Hematopoietic multipotent progenitor cell treated with erythropoietin and hydrocortisone succinate and interleukin-3 and kit ligand, for 4 days (in vitro differentiated cells): ENCODE measurements at regions not wholly inside any gene's neighbourhood (a gene's known extent, or its start where the extent isn't known, plus 50 kb on each side); places are given as distances from the start of the nearest gene placed in this dataset.
"Not testable (repeated sequence)": the region's sequence is repeated elsewhere in the genome, so short reads cannot be mapped to it uniquely, and the experiment has no call there.

Experiments used
- DNase-seq: peaks from one replicate; pipeline ENCODE4 v3.0.0-alpha.2; 2015

- DNase-seq: peak; percentile 43
Observed at GRCh38 chrX:40952855-40953254, 132.4 kb upstream of the USP9X start.

DNA sequence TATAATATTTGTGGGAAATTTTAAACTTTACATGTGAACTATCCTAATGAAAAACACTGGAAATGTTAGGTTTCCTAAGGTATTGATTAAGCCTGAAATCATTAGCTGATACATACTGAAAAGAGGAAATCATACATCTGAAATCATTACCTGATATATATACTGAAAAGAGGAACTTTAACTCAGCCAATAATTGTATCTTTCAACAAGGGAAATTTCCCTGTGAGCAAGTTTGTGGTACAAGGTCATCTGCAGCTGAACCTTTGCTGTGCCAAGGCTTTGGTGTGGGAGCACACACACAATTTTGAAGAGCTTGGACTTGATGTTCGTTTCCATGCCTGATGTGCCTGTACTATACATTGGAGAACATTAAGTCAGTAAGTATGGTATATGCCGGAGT is 131.9 kb upstream of the USP9X start:
- DNase-seq: no peak

DNA sequence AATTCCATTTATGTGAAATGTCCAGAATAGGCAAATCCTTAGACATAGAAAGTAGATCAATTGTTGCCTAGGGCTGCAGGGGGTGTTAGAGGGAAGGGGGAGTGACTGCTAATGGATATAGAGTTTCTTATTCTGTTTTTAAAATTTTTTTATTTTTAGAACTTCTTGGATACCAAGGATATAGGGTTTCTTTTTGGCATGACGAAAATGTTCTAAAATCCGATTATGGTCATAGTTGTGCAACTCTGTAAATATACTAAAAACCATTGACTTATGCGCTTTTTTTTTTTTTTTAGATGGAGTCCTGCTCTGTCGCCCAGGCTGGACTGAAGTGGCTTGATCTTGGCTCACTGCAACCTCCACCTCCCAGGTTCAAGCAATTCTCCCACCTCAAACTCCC is 125.2 kb upstream of the USP9X start:
- DNase-seq: no peak

- no peak for DNase-seq
Observed at GRCh38 chrX:40962793-40963407, 122.3 kb upstream of the USP9X start.

- no peak for DNase-seq
Observed at GRCh38 chrX:40964008-40964407, 121.2 kb upstream of the USP9X start.

DNA sequence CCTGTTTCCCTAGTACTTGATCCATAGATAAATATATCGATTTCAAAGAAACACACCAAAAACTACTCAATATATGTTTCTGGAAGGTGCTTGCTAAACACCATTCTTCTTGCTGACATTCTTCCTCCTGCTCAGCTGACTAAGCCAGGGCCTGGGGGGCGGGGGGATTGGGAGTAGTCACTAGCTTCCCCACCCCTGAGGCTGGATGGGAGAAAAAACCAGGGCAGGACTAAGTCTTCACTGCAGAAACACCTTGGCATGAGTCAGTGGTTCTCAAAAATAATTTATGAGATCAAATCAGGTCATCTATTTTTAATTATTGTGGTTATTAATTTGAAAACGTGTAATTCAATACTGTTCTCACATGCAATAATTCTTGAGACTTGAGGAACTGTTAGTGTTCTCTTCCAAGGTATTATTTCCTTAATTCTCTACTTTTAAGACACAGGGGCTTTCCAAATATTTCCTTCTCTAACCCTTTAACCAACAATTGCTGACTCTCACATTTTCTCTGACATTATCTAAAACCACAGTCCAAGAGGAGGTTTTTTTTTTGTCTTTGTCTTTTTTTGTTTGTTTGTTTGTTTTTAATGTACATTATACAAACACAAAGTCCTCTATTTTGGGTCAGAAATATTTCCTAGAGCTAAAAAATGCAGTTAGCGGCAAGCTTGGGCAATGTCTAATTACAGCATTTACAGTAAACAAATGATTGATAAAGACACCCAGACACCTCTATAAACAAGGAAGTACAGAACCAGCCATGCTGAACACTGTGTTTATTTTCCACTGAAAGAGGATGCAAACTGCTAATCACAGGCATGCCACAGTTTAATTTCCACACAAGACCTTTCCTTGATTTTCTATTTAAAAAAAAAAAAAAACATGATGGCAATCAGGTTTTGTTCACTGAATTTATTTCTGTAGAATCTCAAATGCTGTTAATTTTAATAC is 120.3 kb upstream of the USP9X start:
- no peak for DNase-seq

- no peak for DNase-seq
Observed at GRCh38 chrX:40966213-40966820, 118.9 kb upstream of the USP9X start.

DNA sequence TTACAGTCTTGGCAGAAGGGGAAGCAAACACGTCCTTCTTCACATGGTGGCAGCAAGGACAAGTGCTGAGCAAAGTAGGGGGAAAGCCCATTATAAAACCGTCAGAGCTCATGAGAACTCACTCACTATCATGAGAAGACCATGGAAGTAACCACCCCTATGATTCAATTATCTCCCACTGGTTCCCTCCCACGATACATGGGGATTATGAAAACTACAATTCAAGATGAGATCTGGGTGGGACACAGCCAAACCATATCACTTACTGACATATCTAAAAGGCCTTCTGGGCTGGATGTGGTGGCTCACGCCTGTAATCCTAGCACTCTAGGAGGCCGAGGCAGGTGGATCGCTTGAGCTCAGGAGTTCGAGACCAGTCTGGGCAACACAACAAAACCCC is 117.1 kb upstream of the USP9X start:
- peak; percentile 13 for DNase-seq

DNA sequence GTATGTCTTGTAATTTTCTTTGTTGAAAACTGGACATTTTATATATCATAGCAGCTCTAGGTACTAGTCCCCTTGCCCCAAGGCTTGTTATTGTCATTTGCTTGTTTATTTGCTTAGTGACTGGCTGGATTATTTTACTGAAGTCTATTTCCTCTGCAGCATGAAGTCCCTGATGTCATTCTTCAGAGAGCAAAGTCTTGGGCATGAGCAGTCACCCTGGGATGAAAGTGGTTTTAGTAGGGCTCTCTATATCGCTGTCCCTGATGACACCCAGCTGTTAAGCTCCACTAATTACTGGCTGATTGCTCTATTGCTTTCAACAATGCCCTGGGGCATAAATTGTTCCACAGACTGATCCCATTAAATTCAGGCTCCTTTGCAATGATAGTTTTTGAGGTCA is 113.5 kb upstream of the USP9X start:
- no peak for DNase-seq

DNA sequence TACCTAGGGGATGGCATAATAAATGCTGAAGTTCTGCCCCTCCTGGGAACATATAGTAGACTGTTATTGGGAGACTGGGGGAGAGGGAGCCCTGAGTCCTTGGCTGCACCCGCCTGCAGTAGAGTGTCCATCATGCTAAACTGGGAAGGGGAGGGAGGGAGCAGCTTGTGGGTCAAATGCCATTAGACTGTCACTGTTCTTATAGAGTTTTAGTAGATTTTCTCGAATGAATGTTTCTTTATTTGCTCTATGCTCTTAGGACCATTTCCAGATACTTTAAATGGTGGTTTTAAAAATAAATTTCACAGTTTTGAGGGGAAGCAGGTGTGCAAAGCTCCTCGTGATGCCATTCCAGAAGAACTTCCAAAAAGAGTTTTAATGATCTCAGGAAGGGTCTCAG is 111.6 kb upstream of the USP9X start:
- DNase-seq: no peak

DNA sequence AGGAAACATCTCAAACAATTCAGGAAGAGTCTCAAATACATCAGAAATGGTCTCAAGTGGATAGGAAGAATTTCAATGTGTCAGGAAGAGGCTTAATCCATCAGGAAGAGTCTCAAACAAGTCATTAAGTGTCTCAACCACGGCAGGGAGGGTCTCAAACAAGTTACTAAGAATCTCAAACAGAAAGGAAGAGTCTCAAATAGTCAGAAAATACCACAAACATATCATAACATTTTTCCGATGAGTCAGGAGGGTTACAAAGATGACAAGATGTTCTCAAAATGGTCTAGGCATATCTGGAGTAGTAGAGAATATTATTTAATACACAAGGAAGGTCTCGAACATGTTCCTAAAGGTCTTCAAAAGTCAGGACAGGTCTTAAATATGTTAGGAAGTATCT is 109.3 kb upstream of the USP9X start:
- DNase-seq: no peak

- DNase-seq: no peak
Observed at GRCh38 chrX:40976981-40977380, 108.3 kb upstream of the USP9X start.

GRCh38 chrX:40984962-40985361 is 100.3 kb upstream of the USP9X start:
- DNase-seq: no peak

DNA sequence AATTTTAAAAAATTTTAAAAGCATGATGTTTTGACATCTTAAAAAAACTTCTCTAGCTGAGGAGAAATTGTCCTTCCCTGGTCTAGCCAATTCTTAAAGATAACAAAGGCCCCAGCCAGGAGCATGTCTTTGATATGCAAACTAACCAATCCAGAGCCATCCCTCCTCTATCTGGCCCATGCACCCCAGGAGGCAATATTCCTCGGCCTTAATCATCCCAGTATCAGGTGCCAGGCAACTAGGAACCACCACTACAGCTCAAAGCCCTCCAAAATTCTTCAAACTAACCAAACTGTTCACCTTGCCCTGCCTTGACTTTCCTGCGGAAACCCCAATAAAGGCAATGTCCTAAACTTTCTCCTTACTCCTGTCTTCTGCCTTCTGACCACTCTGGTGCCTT is 97.8 kb upstream of the USP9X start:
- peak; percentile 69 for DNase-seq

GRCh38 chrX:40988100-40988499 is 97.1 kb upstream of the USP9X start:
- no peak for DNase-seq

DNA sequence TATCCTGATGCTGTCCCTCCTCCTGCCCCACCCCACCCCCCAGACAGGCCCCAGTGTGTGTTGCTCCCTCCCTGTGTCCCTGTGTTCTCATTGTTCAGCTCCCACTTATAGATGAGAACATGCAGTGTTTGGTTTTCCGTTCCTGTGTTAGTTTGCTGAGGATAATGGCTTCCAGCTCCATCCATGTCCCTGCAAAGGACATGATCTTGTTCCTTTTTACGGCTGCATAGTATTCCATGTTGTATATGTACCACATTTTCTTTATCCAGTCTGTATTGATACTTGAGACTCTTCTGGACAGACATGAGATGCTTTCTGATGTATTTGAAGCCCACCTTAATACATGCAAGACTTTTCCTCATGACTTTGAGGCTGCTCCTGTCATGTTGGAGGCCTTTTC is 91.8 kb upstream of the USP9X start:
- DNase-seq: not testable (repeated sequence)

DNA sequence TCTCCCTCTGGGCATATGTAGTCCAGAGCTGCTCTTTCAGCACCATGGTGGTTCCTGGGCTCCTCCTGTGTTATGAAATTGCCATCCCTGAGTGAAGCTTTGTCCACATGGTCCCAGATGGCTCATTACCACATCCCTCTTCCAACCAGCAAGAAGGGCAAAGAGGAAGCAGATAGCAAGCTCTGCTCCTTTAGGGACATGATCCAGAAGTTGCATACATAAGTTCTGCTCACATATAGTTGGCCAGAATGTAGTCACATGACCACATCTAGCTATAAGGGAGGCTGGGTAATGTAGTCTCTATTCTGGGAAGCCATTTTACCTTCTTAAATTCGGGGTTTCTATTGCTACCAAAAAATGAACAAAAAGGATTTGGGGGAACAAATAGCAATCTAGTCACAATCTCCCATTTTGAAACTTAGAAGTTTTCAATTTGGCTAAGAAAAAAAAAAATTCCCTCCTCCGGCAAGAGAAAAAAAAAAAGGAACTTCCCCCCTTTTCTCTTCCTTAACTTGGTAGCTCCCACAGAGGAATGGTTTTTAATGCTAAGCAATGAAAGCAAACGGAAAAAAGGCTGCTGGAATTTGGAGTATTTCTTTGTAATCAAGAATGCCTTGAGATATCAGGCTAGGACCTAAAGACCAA is 88.2 kb upstream of the USP9X start:
- DNase-seq: peak; percentile 89

- DNase-seq: no peak
Observed at GRCh38 chrX:40998123-40998522, 87.1 kb upstream of the USP9X start.

DNA sequence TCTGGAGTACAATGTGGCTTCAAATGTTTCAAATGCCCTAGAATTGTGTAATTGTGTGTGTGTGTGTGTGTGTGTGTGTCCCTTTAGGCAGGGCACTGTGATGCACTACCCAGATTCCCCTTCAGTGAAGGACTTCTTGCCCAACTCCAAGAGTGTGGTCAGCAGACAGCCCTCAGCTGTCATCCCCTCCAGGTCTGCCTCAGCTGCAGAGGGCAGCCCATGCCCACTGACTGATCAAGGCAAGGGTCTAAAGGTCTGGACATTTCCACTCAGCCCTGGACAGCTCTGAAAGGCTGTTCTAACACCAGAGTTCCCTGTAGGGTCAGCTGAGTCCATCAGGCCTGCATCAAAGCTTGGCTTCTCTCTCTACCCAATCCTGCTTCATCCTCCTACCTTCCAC is 83.9 kb upstream of the USP9X start:
- no peak for DNase-seq

GRCh38 chrX:41002026-41002425 is 83.2 kb upstream of the USP9X start:
- no peak for DNase-seq

DNA sequence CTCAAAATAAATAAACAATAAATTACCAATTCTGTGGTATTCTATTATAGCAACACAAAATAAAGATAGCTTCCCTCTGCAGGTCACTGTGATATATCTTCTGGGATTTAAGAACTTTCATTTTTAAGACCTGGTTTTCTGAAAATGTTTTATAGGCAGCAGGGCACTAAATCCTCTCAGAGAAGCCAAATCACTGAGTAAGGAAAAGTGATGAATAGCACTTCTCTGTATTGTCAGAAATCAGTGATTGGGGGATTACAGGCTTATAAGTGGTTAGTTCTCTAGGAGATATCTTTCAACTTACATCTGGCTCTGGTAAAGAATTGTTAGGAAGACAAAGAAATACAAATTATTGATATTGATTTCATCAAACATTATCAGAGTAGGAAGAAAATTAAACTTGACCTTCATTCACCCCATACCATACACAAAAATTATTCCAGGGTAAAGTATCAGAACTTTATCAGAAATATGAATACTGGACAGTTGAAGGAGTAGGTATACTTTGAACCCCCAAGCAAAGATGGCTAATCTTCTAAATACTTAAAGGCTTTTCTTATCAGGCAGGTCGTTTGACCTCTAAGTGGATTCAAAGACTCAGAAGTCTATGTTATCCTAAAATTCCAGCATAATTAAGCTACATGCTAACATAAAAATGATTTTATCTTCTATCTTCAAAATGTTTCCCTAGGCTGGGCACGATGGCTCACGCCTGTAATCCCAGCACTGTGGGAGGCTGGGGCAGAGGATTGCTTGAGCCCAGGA is 81.6 kb upstream of the USP9X start:
- no peak for DNase-seq

DNA sequence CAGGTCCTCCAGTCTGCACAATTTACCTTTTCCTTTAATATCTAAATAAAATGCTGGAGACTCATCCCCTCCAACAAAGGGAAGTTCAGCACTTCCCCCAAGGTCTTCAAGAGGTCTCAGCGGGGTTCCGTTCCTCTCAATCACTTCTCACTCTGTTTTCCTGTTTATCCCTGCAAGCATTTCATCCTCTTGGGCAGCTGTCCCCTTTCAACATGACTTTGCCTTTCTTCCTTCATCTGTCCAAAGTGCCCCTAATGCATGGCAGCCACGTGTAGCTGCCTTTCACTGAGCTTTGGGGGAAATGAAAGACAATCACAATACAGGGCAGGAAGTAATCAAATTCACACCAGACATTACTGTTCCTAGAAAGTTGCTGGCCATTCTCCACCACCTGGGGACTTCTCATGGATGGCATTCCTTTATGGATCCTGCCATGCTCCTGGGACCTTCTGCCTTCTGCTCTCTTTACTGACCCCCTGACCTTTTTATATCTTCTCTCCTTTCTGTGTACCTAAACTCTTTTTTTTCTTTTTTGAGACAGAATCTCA is 79.7 kb upstream of the USP9X start:
- DNase-seq: no peak
